AG04450 (cell line): ENCODE measurements at regions not wholly inside any gene's neighbourhood (a gene's known extent, or its start where the extent isn't known, plus 50 kb on each side); places are given as distances from the start of the nearest gene placed in this dataset.
"Not testable (repeated sequence)": the region's sequence is repeated elsewhere in the genome, so short reads cannot be mapped to it uniquely, and the experiment has no call there.

ENCODE experiments used
- CTCF ChIA-PET: fragments of 300-600, 350-600 bp; formaldehyde crosslinking; extraction: SDS; loops from one replicate; lab custom pipeline; 2022; ENCODE audit warnings: antibody characterized with exemption, inconsistent platforms; lab: Charles Lee
- POLR2A ChIA-PET: fragments of 350-600 bp; formaldehyde crosslinking; extraction: SDS; loops from one replicate; lab custom pipeline; 2021; ENCODE audit warnings: antibody characterized with exemption, inconsistent platforms; lab: Yijun Ruan, JAX
- DNase-seq: peaks from one replicate; pipeline ENCODE4 v3.0.0-alpha.2; 2011; ENCODE audit warnings: low read depth, low spot score
- H3K27ac ChIP-seq: one replicate; pipeline ENCODE4 v1.5.1; 2012; ENCODE audit warnings: low read depth, low read length, control low read depth
- H3K27me3 ChIP-seq: one replicate; pipeline ENCODE4 v1.6.0; 2012; ENCODE audit warnings: low read length; ENCODE audit not compliant: control insufficient read depth, insufficient read depth
- H3K4me3 ChIP-seq: 2 replicates; pipeline ENCODE4 v1.5.1; 2011; ENCODE audit warnings: mild to moderate bottlenecking, low read depth, low read length, control low read depth
- H3K9me3 ChIP-seq: 2 replicates; pipeline ENCODE4 v1.5.1; 2012; ENCODE audit warnings: low read length; ENCODE audit not compliant: control insufficient read depth, insufficient read depth
- TF ChIP-seq, protein P1 (sequence below): IDR thresholded peaks from 2 replicates; pipeline ENCODE4 v1.5.1; 2011; ENCODE audit warnings: low read depth, low read length, control low read depth, inconsistent platforms

GRCh38 chr3:197459571-197459970 lies 96.2 kb downstream of the BDH1 start:
- H3K27ac ChIP-seq, H3K9me3 ChIP-seq, H3K27me3 ChIP-seq, CTCF ChIA-PET, H3K4me3 ChIP-seq, POLR2A ChIA-PET, DNase-seq: not testable (repeated sequence)

GRCh38 chr3:197458906-197459470 lies 96.8 kb downstream of the BDH1 start:
- H3K27ac ChIP-seq: no peak overlapping the region
- no peak for DNase-seq
- H3K4me3 ChIP-seq: no peak overlapping the region
- TF ChIP-seq, protein P1, sequence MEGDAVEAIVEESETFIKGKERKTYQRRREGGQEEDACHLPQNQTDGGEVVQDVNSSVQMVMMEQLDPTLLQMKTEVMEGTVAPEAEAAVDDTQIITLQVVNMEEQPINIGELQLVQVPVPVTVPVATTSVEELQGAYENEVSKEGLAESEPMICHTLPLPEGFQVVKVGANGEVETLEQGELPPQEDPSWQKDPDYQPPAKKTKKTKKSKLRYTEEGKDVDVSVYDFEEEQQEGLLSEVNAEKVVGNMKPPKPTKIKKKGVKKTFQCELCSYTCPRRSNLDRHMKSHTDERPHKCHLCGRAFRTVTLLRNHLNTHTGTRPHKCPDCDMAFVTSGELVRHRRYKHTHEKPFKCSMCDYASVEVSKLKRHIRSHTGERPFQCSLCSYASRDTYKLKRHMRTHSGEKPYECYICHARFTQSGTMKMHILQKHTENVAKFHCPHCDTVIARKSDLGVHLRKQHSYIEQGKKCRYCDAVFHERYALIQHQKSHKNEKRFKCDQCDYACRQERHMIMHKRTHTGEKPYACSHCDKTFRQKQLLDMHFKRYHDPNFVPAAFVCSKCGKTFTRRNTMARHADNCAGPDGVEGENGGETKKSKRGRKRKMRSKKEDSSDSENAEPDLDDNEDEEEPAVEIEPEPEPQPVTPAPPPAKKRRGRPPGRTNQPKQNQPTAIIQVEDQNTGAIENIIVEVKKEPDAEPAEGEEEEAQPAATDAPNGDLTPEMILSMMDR: no peak
- H3K27me3 ChIP-seq: peaks cover 3% of the 10 kb centered on the region
- CTCF ChIA-PET: no interaction called here
- POLR2A ChIA-PET: no interaction called here
- no peaks in the 10 kb centered on the region; the same call in 1 of the 2 replicates for H3K9me3 ChIP-seq

DNA sequence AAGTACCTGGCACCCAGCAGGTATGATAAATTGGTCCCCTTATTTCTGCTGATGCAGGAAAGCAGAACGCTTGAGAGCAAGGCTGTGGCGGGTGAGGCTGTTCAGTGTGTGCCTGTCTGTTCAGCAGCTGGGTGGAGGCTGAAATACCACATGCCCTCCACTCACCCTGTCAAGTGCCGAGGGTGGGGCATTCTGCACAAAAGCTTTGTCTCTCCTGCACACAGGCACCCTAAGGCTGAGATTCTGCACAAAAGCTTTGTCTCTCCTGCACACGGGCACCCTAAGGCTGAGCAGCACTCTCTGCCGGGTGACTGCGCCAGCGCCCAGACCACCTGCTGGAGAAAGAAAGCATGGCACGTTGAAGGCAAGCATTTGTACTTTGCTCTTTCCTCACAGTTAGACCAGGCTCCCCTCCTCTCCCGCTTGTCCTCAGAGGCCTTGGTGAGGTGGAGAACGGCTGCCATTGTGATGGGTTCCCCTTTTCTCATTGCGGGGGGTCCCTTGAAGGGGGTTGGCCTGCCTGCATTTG lies 97.5 kb downstream of the BDH1 start:
- Histone ChIP-seq H3K27ac (no peak overlapping the region), H3K9me3 (no peaks in the 10 kb centered on the region; the same call in 1 of the 2 replicates), H3K27me3 (peaks cover 3% of the 10 kb centered on the region), H3K4me3 (no peak overlapping the region)
- TF ChIP-seq, protein P1: peak; percentile 49
- POLR2A ChIA-PET: no interaction called here
- DNase-seq: no peak
- CTCF ChIA-PET: interaction anchor here (0.6 to 1.2 kb wide), 2 partner anchors 103 to 200 kb away, joined by 3 to 4 read pairs; no protein-coding TSS in a partner anchor

GRCh38 chr3:197456261-197457091 lies 99.3 kb downstream of the BDH1 start:
- TF ChIP-seq, protein P1: no peak
- Histone ChIP-seq H3K9me3 (no peaks in the 10 kb centered on the region; the same call in 1 of the 2 replicates), H3K27ac (peak overlapping the region; percentile 70), H3K4me3 (peak overlapping the region; percentile 56), H3K27me3 (peaks cover 3% of the 10 kb centered on the region)
- ChIA-PET CTCF (interaction anchor here (0.9 to 1.0 kb wide), 2 partner anchors 12 to 147 kb away, joined by 3 read pairs; no protein-coding TSS in a partner anchor), POLR2A (interaction anchor here (0.7 kb wide), 1 partner anchor 37 kb away, joined by 3 read pairs; no protein-coding TSS in a partner anchor)
- peak; percentile 75 for DNase-seq

GRCh38 chr3:197454841-197455240 lies 100.9 kb downstream of the BDH1 start:
- POLR2A ChIA-PET, H3K27me3 ChIP-seq, H3K27ac ChIP-seq, H3K4me3 ChIP-seq, DNase-seq, H3K9me3 ChIP-seq, CTCF ChIA-PET: not testable (repeated sequence)
